ENCODE measurements at regions not wholly inside any gene's neighbourhood (a gene's known extent, or its start where the extent isn't known, plus 50 kb on each side); places are given as distances from the start of the nearest gene placed in this dataset.

DNA sequence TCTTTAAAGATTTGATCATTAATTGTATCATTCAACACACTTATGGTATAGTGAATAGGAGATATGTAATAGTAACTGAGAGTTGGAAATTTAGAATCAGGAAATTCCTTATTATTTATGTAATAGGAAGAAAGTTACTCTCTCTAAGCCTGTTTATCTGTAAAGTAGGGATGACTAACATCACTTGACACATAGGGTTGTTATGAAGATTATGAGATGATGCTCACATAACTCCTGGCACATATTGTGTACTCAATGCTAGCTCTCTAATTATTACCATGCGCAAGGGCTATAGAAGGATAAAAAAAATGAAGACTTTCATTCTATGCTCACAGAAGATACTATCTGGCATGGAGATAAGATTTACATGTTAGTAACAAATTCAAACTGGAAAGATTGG, 149.9 kb downstream of the ISOC1 start:
- intact Hi-C loops (cut with DNase I) = no loop called here
- Histone ChIP-seq H3K9me3 (no peaks in the 10 kb centered on the region), H3K36me3 (no peaks in the 10 kb centered on the region), H3K4me3 (no peak overlapping the region), H3K27me3 (no peaks in the 10 kb centered on the region), H3K27ac (no peak overlapping the region), H3K4me1 (no peaks in the 10 kb centered on the region)
- TF ChIP-seq, protein P1, sequence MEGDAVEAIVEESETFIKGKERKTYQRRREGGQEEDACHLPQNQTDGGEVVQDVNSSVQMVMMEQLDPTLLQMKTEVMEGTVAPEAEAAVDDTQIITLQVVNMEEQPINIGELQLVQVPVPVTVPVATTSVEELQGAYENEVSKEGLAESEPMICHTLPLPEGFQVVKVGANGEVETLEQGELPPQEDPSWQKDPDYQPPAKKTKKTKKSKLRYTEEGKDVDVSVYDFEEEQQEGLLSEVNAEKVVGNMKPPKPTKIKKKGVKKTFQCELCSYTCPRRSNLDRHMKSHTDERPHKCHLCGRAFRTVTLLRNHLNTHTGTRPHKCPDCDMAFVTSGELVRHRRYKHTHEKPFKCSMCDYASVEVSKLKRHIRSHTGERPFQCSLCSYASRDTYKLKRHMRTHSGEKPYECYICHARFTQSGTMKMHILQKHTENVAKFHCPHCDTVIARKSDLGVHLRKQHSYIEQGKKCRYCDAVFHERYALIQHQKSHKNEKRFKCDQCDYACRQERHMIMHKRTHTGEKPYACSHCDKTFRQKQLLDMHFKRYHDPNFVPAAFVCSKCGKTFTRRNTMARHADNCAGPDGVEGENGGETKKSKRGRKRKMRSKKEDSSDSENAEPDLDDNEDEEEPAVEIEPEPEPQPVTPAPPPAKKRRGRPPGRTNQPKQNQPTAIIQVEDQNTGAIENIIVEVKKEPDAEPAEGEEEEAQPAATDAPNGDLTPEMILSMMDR (IDR thresholded peaks at IDR 0.05) = no peak
- TF ChIP-seq POLR2A (IDR thresholded peaks at IDR 0.05) = no peak
- no peak for DNase-seq
- 83 to 95% methylated on average over 1 of the region's 1 CpG for WGBS, 2 donors

DNA sequence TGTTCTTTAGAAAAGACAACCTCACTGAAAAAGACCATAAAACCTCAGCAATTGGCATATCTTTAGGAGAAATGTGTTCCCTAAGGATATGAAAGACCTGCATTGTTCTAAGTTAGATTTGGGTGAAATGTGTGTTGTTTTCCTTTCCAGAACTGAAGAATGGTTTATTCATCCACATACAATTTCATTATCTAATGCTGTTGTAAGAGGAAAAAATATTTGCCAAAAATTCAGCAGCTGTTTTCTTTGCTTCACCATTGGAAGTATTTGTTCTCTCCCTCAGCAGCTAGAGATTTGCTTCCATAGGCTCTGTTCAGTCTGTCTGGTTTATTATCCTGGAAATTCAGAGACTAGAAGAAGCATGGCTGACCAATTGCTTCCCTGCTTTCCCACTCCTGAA, 150.9 kb downstream of the ISOC1 start:
- TF ChIP-seq, protein P1 (IDR thresholded peaks at IDR 0.05) = no peak
- TF ChIP-seq POLR2A (IDR thresholded peaks at IDR 0.05) = no peak
- H3K9me3 ChIP-seq = no peaks in the 10 kb centered on the region
- H3K27ac ChIP-seq = peak overlapping the region in 1 of 4 donors; percentile 23
- no peaks in the 10 kb centered on the region for H3K27me3 ChIP-seq
- H3K4me1 ChIP-seq = no peaks in the 10 kb centered on the region
- DNase-seq = no peak
- H3K36me3 ChIP-seq = no peaks in the 10 kb centered on the region
- no peak overlapping the region for H3K4me3 ChIP-seq
- intact Hi-C loops (cut with DNase I) = no loop called here

DNA sequence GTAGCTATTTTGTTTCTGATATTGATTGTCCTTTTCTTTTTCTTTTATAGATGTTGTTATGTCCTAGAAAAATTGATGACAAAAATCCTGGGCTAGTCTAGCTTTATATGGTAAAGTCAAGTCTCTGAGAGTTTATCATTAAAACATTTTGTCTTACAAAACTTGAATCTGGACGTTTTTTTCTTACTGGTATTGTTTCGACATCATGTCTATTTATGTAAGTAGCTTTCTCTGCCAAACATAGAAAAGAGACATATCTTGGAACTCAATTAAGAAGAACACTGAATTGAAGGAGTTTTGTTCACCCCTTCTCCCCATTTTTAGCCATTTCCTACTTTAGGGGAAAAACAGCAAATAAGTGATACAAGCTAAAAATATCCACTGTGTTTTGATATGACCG, 151.5 kb downstream of the ISOC1 start:
- 36 to 38% methylated on average over 3 of the region's 3 CpGs for WGBS, 2 donors
- H3K4me3 ChIP-seq = no peak overlapping the region
- no peak for TF ChIP-seq POLR2A (IDR thresholded peaks at IDR 0.05)
- TF ChIP-seq, protein P1 (IDR thresholded peaks at IDR 0.05) = no peak
- DNase-seq = no peak
- no peak overlapping the region for H3K27ac ChIP-seq
- no peaks in the 10 kb centered on the region for H3K4me1 ChIP-seq
- H3K9me3 ChIP-seq = no peaks in the 10 kb centered on the region
- no peaks in the 10 kb centered on the region for H3K27me3 ChIP-seq
- intact Hi-C loops (cut with DNase I) = no loop called here
- H3K36me3 ChIP-seq = no peaks in the 10 kb centered on the region

- no peaks in the 10 kb centered on the region for H3K4me1 ChIP-seq
- H3K9me3 ChIP-seq = peaks cover 0 to 4% (median 0%) of the 10 kb centered on the region in 3 donors
- 52 to 54% methylated on average over 9 of the region's 9 CpGs for WGBS, 2 donors
- no peaks in the 10 kb centered on the region for H3K36me3 ChIP-seq
- H3K27me3 ChIP-seq = no peaks in the 10 kb centered on the region
- no peak for DNase-seq
- no peak overlapping the region for H3K4me3 ChIP-seq
- no peak overlapping the region for H3K27ac ChIP-seq
- TF ChIP-seq, protein P1 (IDR thresholded peaks at IDR 0.05) = no peak
- TF ChIP-seq POLR2A (IDR thresholded peaks at IDR 0.05) = no peak
- intact Hi-C loops (cut with DNase I) = no loop called here
Observed at GRCh38 chr5:129249886-129250285, 155.3 kb downstream of the ISOC1 start.

DNA sequence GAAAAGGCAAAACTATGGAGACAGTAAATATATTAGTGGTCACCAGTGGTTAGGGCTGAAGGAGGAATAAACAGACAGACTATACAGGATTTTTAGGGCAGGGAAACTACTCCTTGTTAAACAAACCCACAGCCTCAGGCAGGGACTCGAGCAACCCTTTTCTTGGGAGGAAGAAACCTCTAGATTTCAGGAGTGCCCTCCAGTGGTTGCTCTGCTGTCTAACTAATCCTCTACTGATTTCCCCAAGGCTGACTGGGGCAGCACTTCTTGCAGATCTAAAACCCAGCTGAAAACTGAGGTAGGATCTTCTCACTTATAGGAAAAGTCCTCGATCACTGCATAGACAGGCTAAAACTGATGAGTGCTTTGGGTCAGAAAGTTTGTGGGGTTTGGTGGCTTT, 176.8 kb downstream of the ISOC1 start:
- Histone ChIP-seq H3K4me1 (no peaks in the 10 kb centered on the region), H3K27ac (no peak overlapping the region), H3K4me3 (no peak overlapping the region), H3K36me3 (no peaks in the 10 kb centered on the region), H3K27me3 (no peaks in the 10 kb centered on the region), H3K9me3 (no peaks in the 10 kb centered on the region)
- whole genome bisulfite sequencing, 2 donors = 42 to 46% methylated on average over 2 of the region's 2 CpGs
- DNase-seq = no peak
- intact Hi-C loops (cut with DNase I) = no loop called here
- no peak for TF ChIP-seq POLR2A (IDR thresholded peaks at IDR 0.05)
- TF ChIP-seq, protein P1 (IDR thresholded peaks at IDR 0.05) = peak in 1 of 6 experiments; percentile 4
